NOMO-1 (cell line): ENCODE measurements at regions not wholly inside any gene's neighbourhood (a gene's known extent, or its start where the extent isn't known, plus 50 kb on each side); places are given as distances from the start of the nearest gene placed in this dataset.

Source experiments
- DNase-seq, 2 experiments: peaks; one replicate each; lab custom pipeline; 2025; ENCODE audit not compliant: unreplicated experiment in 2 of 2; lab: John Stamatoyannopoulos, UW

GRCh38 chr7:121810831-121811672 is 61.9 kb upstream of the PTPRZ1 start:
- DNase-seq: no peak

- no peak for DNase-seq
Observed at GRCh38 chr7:121807078-121807477, 65.9 kb upstream of the PTPRZ1 start.

- no peak for DNase-seq
Observed at GRCh38 chr7:121803039-121803438, 69.9 kb upstream of the PTPRZ1 start.

GRCh38 chr7:121800916-121801675 is 71.9 kb upstream of the PTPRZ1 start:
- DNase-seq: no peak

GRCh38 chr7:121798896-121799295 is 74.1 kb upstream of the PTPRZ1 start:
- DNase-seq: no peak

- no peak for DNase-seq
Observed at GRCh38 chr7:121798453-121798840, 74.5 kb upstream of the PTPRZ1 start.

- DNase-seq: no peak
Observed at GRCh38 chr7:121797657-121798452, 75.1 kb upstream of the PTPRZ1 start.

- DNase-seq: no peak
Observed at GRCh38 chr7:121796936-121797656, 75.9 kb upstream of the PTPRZ1 start.

- DNase-seq: no peak
Observed at GRCh38 chr7:121796381-121796780, 76.6 kb upstream of the PTPRZ1 start.

GRCh38 chr7:121795736-121796135 is 77.2 kb upstream of the PTPRZ1 start:
- DNase-seq: no peak

- DNase-seq: no peak
Observed at GRCh38 chr7:121793716-121794115, 79.2 kb upstream of the PTPRZ1 start.

- DNase-seq: no peak
Observed at GRCh38 chr7:121777672-121778071, 95.3 kb upstream of the PTPRZ1 start.

- no peak for DNase-seq
Observed at GRCh38 chr7:121774563-121774962, 98.4 kb upstream of the PTPRZ1 start.

- DNase-seq: no peak
Observed at GRCh38 chr7:121766676-121767075, 106.3 kb upstream of the PTPRZ1 start.

- no peak for DNase-seq
Observed at GRCh38 chr7:121761399-121761798, 111.6 kb upstream of the PTPRZ1 start.

- DNase-seq: no peak
Observed at GRCh38 chr7:121755818-121756552, 117.0 kb upstream of the PTPRZ1 start.

GRCh38 chr7:121755286-121755685 is 117.7 kb upstream of the PTPRZ1 start:
- no peak for DNase-seq

- DNase-seq: no peak
Observed at GRCh38 chr7:121753944-121754343, 119.0 kb upstream of the PTPRZ1 start.

GRCh38 chr7:121752706-121753105 is 120.3 kb upstream of the PTPRZ1 start:
- DNase-seq: no peak

- DNase-seq: no peak
Observed at GRCh38 chr7:121748546-121748945, 124.4 kb upstream of the PTPRZ1 start.
